ENCODE measurements at regions not wholly inside any gene's neighbourhood (a gene's known extent, or its start where the extent isn't known, plus 50 kb on each side); places are given as distances from the start of the nearest gene placed in this dataset.

GRCh38 chr3:82715091-82715856 is 953.8 kb upstream of the GBE1 start:
- H2BK5ac ChIP-seq (ENCODE audit: low read depth, low read length, poor library complexity, severe bottlenecking): no peak overlapping the region
- no peak overlapping the region for H2BK120ac ChIP-seq (ENCODE audit: low read depth, low read length)
- H2AFZ ChIP-seq (ENCODE audit: low read depth, low read length): no peak overlapping the region
- H3K4me1 ChIP-seq (ENCODE audit: control insufficient read depth, insufficient read depth, low read depth, low read length): no peaks in the 10 kb centered on the region
- H3K18ac ChIP-seq (ENCODE audit: low read depth in 1 of 2, low read length in 2 of 2): no peak overlapping the region
- H2BK12ac ChIP-seq (ENCODE audit: low read length in 2 of 2): no peak overlapping the region
- H3K4me3 ChIP-seq (ENCODE audit: insufficient read depth in 1 of 2, low read depth in 1 of 2, low read length in 2 of 2): no peak overlapping the region
- no peaks in the 10 kb centered on the region for H3K79me1 ChIP-seq (replicated peaks; ENCODE audit: low read length, poor library complexity, severe bottlenecking)
- H3K4me2 ChIP-seq (ENCODE audit: low read length, poor library complexity, severe bottlenecking): no peak overlapping the region
- H4K91ac ChIP-seq (ENCODE audit: low read length): no peak overlapping the region
- H3K36me3 ChIP-seq (ENCODE audit: control insufficient read depth in 1 of 2, insufficient read depth in 2 of 2, low read depth in 1 of 2, low read length in 2 of 2): no peaks in the 10 kb centered on the region
- no peak overlapping the region for H2BK15ac ChIP-seq (ENCODE audit: low read depth, poor library complexity, severe bottlenecking)
- H3K27me3 ChIP-seq (ENCODE audit: control insufficient read depth in 1 of 2, insufficient read depth in 1 of 2, low read length in 2 of 2): no peaks in the 10 kb centered on the region
- H3K27ac ChIP-seq (ENCODE audit: low read length, poor library complexity, severe bottlenecking): no peak overlapping the region
- H4K8ac ChIP-seq (ENCODE audit: low read length): no peak overlapping the region
- H3K14ac ChIP-seq (ENCODE audit: low read length in 2 of 2): no peak overlapping the region
- no peak overlapping the region for H3K9ac ChIP-seq (ENCODE audit: low read length)
- H3K23ac ChIP-seq (ENCODE audit: low read length in 2 of 2): no peak overlapping the region
- no peak for DNase-seq
- H3K9me3 ChIP-seq (ENCODE audit: control insufficient read depth, low read length): peaks cover 3% of the 10 kb centered on the region
- no peak overlapping the region for H2AK5ac ChIP-seq (ENCODE audit: low read length, severe bottlenecking)
- no peak overlapping the region for H3K4ac ChIP-seq (ENCODE audit: low read depth in 1 of 2, low read length in 2 of 2)
- WGBS: 96% methylated on average over 47 of the region's 53 CpGs

- Histone ChIP-seq H3K4me2 (ENCODE audit: low read length, poor library complexity, severe bottlenecking) (no peak overlapping the region), H2BK15ac (ENCODE audit: low read depth, poor library complexity, severe bottlenecking) (no peak overlapping the region), H3K9ac (ENCODE audit: low read length) (no peak overlapping the region), H2AFZ (ENCODE audit: low read depth, low read length) (no peak overlapping the region), H2BK12ac (ENCODE audit: low read length in 2 of 2) (no peak overlapping the region), H3K4me3 (ENCODE audit: insufficient read depth in 1 of 2, low read depth in 1 of 2, low read length in 2 of 2) (no peak overlapping the region), H3K4ac (ENCODE audit: low read depth in 1 of 2, low read length in 2 of 2) (no peak overlapping the region), H3K23ac (ENCODE audit: low read length in 2 of 2) (no peak overlapping the region), H4K91ac (ENCODE audit: low read length) (no peak overlapping the region), H3K27me3 (ENCODE audit: control insufficient read depth in 1 of 2, insufficient read depth in 1 of 2, low read length in 2 of 2) (no peaks in the 10 kb centered on the region), H3K18ac (ENCODE audit: low read depth in 1 of 2, low read length in 2 of 2) (no peak overlapping the region), H4K8ac (ENCODE audit: low read length) (no peak overlapping the region), H3K14ac (ENCODE audit: low read length in 2 of 2) (no peak overlapping the region), H3K27ac (ENCODE audit: low read length, poor library complexity, severe bottlenecking) (no peak overlapping the region), H3K9me3 (ENCODE audit: control insufficient read depth, low read length) (no peaks in the 10 kb centered on the region), H2AK5ac (ENCODE audit: low read length, severe bottlenecking) (no peak overlapping the region), H3K79me1 (replicated peaks; ENCODE audit: low read length, poor library complexity, severe bottlenecking) (no peaks in the 10 kb centered on the region), H2BK120ac (ENCODE audit: low read depth, low read length) (no peak overlapping the region), H2BK5ac (ENCODE audit: low read depth, low read length, poor library complexity, severe bottlenecking) (no peak overlapping the region), H3K4me1 (ENCODE audit: control insufficient read depth, insufficient read depth, low read depth, low read length) (no peaks in the 10 kb centered on the region), H3K36me3 (ENCODE audit: control insufficient read depth in 1 of 2, insufficient read depth in 2 of 2, low read depth in 1 of 2, low read length in 2 of 2) (no peaks in the 10 kb centered on the region)
- 67% methylated on average over 4 of the region's 4 CpGs for WGBS
- DNase-seq: no peak
Measured at GRCh38 chr3:82707035-82707434, 945.6 kb upstream of the GBE1 start.

- peaks cover 5% of the 10 kb centered on the region for H3K9me3 ChIP-seq (ENCODE audit: control insufficient read depth, low read length)
- H2BK15ac ChIP-seq (ENCODE audit: low read depth, poor library complexity, severe bottlenecking): no peak overlapping the region
- H2BK5ac ChIP-seq (ENCODE audit: low read depth, low read length, poor library complexity, severe bottlenecking): no peak overlapping the region
- no peak for DNase-seq
- no peak overlapping the region for H2BK120ac ChIP-seq (ENCODE audit: low read depth, low read length)
- no peak overlapping the region for H4K91ac ChIP-seq (ENCODE audit: low read length)
- no peak overlapping the region for H2BK12ac ChIP-seq (ENCODE audit: low read length in 2 of 2)
- H2AFZ ChIP-seq (ENCODE audit: low read depth, low read length): no peak overlapping the region
- no peak overlapping the region for H3K14ac ChIP-seq (ENCODE audit: low read length in 2 of 2)
- no peaks in the 10 kb centered on the region for H3K4me1 ChIP-seq (ENCODE audit: control insufficient read depth, insufficient read depth, low read depth, low read length)
- H3K9ac ChIP-seq (ENCODE audit: low read length): no peak overlapping the region
- no peak overlapping the region for H3K27ac ChIP-seq (ENCODE audit: low read length, poor library complexity, severe bottlenecking)
- H3K4me3 ChIP-seq (ENCODE audit: insufficient read depth in 1 of 2, low read depth in 1 of 2, low read length in 2 of 2): no peak overlapping the region
- H3K23ac ChIP-seq (ENCODE audit: low read length in 2 of 2): no peak overlapping the region
- H3K79me1 ChIP-seq (replicated peaks; ENCODE audit: low read length, poor library complexity, severe bottlenecking): no peaks in the 10 kb centered on the region
- H3K4me2 ChIP-seq (ENCODE audit: low read length, poor library complexity, severe bottlenecking): no peak overlapping the region
- no peak overlapping the region for H2AK5ac ChIP-seq (ENCODE audit: low read length, severe bottlenecking)
- WGBS: 10% methylated on average over 3 of the region's 3 CpGs
- H3K36me3 ChIP-seq (ENCODE audit: control insufficient read depth in 1 of 2, insufficient read depth in 2 of 2, low read depth in 1 of 2, low read length in 2 of 2): no peaks in the 10 kb centered on the region
- no peak overlapping the region for H3K18ac ChIP-seq (ENCODE audit: low read depth in 1 of 2, low read length in 2 of 2)
- H3K4ac ChIP-seq (ENCODE audit: low read depth in 1 of 2, low read length in 2 of 2): no peak overlapping the region
- no peaks in the 10 kb centered on the region for H3K27me3 ChIP-seq (ENCODE audit: control insufficient read depth in 1 of 2, insufficient read depth in 1 of 2, low read length in 2 of 2)
- no peak overlapping the region for H4K8ac ChIP-seq (ENCODE audit: low read length)
Measured at GRCh38 chr3:82685761-82686160, 924.3 kb upstream of the GBE1 start.

GRCh38 chr3:82676356-82677026 is 915.0 kb upstream of the GBE1 start:
- Histone ChIP-seq H3K14ac (ENCODE audit: low read length in 2 of 2) (no peak overlapping the region), H3K9me3 (ENCODE audit: control insufficient read depth, low read length) (no peaks in the 10 kb centered on the region), H2BK15ac (ENCODE audit: low read depth, poor library complexity, severe bottlenecking) (no peak overlapping the region), H2AFZ (ENCODE audit: low read depth, low read length) (no peak overlapping the region), H4K8ac (ENCODE audit: low read length) (no peak overlapping the region), H2AK5ac (ENCODE audit: low read length, severe bottlenecking) (no peak overlapping the region), H3K36me3 (ENCODE audit: control insufficient read depth in 1 of 2, insufficient read depth in 2 of 2, low read depth in 1 of 2, low read length in 2 of 2) (no peaks in the 10 kb centered on the region), H3K4me1 (ENCODE audit: control insufficient read depth, insufficient read depth, low read depth, low read length) (no peaks in the 10 kb centered on the region), H3K27me3 (ENCODE audit: control insufficient read depth in 1 of 2, insufficient read depth in 1 of 2, low read length in 2 of 2) (no peaks in the 10 kb centered on the region), H2BK120ac (ENCODE audit: low read depth, low read length) (no peak overlapping the region), H3K4me2 (ENCODE audit: low read length, poor library complexity, severe bottlenecking) (no peak overlapping the region), H3K23ac (ENCODE audit: low read length in 2 of 2) (no peak overlapping the region), H3K9ac (ENCODE audit: low read length) (no peak overlapping the region), H3K18ac (ENCODE audit: low read depth in 1 of 2, low read length in 2 of 2) (no peak overlapping the region), H3K27ac (ENCODE audit: low read length, poor library complexity, severe bottlenecking) (no peak overlapping the region), H3K4ac (ENCODE audit: low read depth in 1 of 2, low read length in 2 of 2) (no peak overlapping the region), H3K79me1 (replicated peaks; ENCODE audit: low read length, poor library complexity, severe bottlenecking) (no peaks in the 10 kb centered on the region), H2BK12ac (ENCODE audit: low read length in 2 of 2) (no peak overlapping the region), H3K4me3 (ENCODE audit: insufficient read depth in 1 of 2, low read depth in 1 of 2, low read length in 2 of 2) (no peak overlapping the region), H2BK5ac (ENCODE audit: low read depth, low read length, poor library complexity, severe bottlenecking) (peak overlapping the region; percentile 62), H4K91ac (ENCODE audit: low read length) (no peak overlapping the region)
- no CpG with 5 or more reads among the region's 1 CpG for WGBS
- no peak for DNase-seq

Measured in mesenchymal stem cell (in vitro differentiated cells and primary cell).